C4-2B (cell line): ENCODE measurements at regions not wholly inside any gene's neighbourhood (a gene's known extent, or its start where the extent isn't known, plus 50 kb on each side); places are given as distances from the start of the nearest gene placed in this dataset.

Source experiments
- CTCF ChIP-seq: fragments of 450-650 bp; conservative IDR thresholded peaks from 2 replicates; pipeline ENCODE4 v1.5.1; 2017; ENCODE audit warnings: mild to moderate bottlenecking
- ZFX ChIP-seq: fragments of 450-650 bp; IDR thresholded peaks from 2 replicates; pipeline ENCODE4 v1.6.1; 2017

DNA sequence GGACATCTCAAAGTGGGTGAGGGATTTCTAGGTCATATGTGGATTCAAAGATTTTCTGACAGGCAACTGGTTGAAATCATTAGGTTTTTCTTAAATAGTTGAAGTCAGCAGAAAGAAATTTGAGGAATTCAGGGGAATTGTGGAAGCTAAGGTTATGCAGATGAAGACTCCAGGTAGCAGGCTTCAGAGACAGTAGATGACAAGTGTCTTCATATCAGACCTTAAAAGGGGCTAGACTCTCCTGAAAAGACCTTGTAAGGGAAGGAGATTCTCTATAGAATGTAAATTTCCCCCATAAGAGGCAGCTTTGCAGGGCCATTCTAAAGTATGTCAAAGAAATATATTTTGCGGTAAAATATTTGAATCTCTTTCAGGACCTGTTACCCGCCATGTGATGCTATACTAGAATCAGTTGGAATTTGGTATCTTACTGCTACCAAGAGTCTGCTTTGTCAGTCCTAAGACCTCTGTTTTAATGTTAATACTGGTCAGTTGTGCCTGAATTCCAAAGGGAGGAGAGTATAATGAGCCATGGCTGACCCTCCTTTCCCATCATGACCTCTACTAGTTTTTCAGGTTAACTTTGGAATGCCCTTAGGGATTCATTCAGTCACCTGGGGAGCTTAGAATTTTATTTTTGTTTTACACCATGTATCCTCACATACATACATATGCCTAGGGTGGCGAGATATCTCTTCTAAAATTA lies 1115.5 kb upstream of the SLC10A2 start:
- TF ChIP-seq CTCF: no peak
- no peak for TF ChIP-seq ZFX
